ENCODE measurements at regions not wholly inside any gene's neighbourhood (a gene's known extent, or its start where the extent isn't known, plus 50 kb on each side); places are given as distances from the start of the nearest gene placed in this dataset.
A peak's percentile ranks its signal among the peaks of the same experiment; 100 is the strongest.

DNA sequence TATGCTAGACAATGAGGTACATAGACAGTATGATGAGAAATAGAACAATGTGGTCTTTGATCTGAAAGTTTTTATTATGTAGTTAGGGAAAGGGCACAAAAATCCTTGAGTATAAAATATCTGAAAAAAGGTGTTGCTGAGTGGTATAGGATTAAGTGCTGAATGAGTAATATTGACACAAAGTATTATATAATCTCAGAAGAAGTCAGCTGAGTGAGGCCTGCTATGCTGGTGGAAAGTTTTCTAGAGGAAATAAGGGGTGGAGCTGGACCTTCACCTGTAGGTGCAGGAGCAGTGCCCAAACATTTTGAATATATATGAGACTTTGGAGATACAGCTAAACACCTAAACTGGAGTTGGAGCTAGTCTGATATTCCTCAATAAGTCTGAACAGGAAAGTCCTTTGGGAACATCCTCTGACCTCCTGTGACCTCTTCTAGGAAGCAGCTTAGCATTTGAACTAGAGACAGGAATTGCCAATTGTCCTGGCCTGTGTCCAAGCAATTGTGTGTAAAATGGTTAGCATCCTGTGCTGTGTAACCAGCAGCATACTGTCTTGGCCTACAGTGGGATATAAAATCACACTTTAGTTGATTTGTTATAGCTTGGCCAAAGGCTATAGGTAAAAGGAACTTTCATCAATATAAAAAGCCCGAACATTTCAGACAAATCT, 285.3 kb downstream of the ANKRD50 start:
- WGBS, 5 donors, result 63 to 79% (median 73%) methylated on average over 1 of the region's 1 CpG
- H3K36me3 ChIP-seq, result no peaks in the 10 kb centered on the region
- TF ChIP-seq, protein P1, sequence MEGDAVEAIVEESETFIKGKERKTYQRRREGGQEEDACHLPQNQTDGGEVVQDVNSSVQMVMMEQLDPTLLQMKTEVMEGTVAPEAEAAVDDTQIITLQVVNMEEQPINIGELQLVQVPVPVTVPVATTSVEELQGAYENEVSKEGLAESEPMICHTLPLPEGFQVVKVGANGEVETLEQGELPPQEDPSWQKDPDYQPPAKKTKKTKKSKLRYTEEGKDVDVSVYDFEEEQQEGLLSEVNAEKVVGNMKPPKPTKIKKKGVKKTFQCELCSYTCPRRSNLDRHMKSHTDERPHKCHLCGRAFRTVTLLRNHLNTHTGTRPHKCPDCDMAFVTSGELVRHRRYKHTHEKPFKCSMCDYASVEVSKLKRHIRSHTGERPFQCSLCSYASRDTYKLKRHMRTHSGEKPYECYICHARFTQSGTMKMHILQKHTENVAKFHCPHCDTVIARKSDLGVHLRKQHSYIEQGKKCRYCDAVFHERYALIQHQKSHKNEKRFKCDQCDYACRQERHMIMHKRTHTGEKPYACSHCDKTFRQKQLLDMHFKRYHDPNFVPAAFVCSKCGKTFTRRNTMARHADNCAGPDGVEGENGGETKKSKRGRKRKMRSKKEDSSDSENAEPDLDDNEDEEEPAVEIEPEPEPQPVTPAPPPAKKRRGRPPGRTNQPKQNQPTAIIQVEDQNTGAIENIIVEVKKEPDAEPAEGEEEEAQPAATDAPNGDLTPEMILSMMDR (IDR thresholded peaks at IDR 0.05 in 8 of 11, conservative IDR thresholded peaks at IDR 0.05 in 3 of 11), result no peak
- TF ChIP-seq POLR2AphosphoS5 (IDR thresholded peaks at IDR 0.05), result peak in 1 of 3 donors; percentile 52
- TF ChIP-seq POLR2A (IDR thresholded peaks at IDR 0.05), result no peak
- peaks cover 0 to 22% (median 0%) of the 10 kb centered on the region in 6 donors for H3K4me1 ChIP-seq
- H3K27me3 ChIP-seq (replicated peaks in 1 of 7), result no peaks in the 10 kb centered on the region
- intact Hi-C loops (cut with DNase I; ENCODE audit: low total_unique reads), result no loop called here
- H3K9me3 ChIP-seq, result no peaks in the 10 kb centered on the region
- no peak for DNase-seq
- H3K4me3 ChIP-seq, result no peak overlapping the region
- H3K27ac ChIP-seq, result no peak overlapping the region

DNA sequence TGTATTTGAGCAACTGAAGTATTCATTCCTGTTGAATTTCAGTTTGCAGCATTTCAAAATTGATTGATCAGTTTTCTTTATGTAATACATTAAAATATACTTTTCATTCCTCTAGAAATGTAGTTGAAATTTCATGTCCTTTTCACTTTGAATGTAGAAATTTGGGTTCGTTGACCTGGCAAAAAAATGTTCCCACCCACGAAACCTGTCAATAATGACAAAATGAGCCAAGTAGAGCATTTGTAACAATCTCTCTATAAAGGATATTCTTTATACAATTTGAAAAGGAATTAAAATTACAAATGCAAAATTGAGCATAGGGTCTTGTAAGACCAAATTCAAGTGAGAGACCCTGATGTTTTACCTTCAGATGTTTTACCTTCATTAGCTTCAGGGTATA, 283.9 kb downstream of the ANKRD50 start:
- H3K27ac ChIP-seq, result no peak overlapping the region
- intact Hi-C loops (cut with DNase I; ENCODE audit: low total_unique reads), result no loop called here
- TF ChIP-seq POLR2A (IDR thresholded peaks at IDR 0.05) (no peak), POLR2AphosphoS5 (IDR thresholded peaks at IDR 0.05) (no peak)
- TF ChIP-seq, protein P1 (IDR thresholded peaks at IDR 0.05 in 8 of 11, conservative IDR thresholded peaks at IDR 0.05 in 3 of 11), result no peak
- no peaks in the 10 kb centered on the region for H3K9me3 ChIP-seq
- H3K27me3 ChIP-seq (replicated peaks in 1 of 7), result no peaks in the 10 kb centered on the region
- no peak for DNase-seq
- no peak overlapping the region for H3K4me3 ChIP-seq
- no peaks in the 10 kb centered on the region for H3K36me3 ChIP-seq
- peaks cover 0 to 22% (median 0%) of the 10 kb centered on the region in 6 donors for H3K4me1 ChIP-seq
- WGBS, 5 donors, result 76 to 95% (median 87%) methylated on average over 2 of the region's 2 CpGs

DNA sequence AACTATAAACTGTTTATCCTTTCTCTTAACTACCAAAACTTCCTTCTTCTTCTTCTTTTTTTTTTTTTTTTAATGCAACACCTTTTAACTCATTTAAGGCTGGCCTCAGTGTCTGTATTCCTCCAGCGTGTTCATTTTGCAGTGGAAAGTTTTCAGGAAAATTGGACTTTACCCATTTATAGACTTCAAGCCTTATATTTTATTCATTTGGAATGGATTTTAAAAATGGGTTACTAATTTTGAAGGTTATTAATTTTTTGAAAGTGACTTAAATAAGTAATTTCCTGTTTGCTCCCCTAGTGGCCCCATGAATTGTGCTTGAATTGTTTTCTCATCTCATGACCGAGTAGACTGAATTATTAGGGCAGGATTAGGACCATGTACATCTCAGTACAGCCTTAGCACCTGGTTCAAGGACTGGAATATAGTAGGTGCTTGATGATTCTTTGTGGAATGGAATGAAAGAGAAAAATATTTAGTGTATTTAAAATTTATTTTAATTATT, 282.7 kb downstream of the ANKRD50 start:
- 59 to 67% (median 62%) methylated on average over 2 of the region's 2 CpGs for WGBS, 5 donors
- intact Hi-C loops (cut with DNase I; ENCODE audit: low total_unique reads), result no loop called here
- Histone ChIP-seq H3K27ac (no peak overlapping the region), H3K27me3 (replicated peaks in 1 of 7) (no peaks in the 10 kb centered on the region), H3K9me3 (no peaks in the 10 kb centered on the region), H3K4me3 (no peak overlapping the region), H3K4me1 (peaks cover 0 to 22% (median 0%) of the 10 kb centered on the region in 6 donors), H3K36me3 (no peaks in the 10 kb centered on the region)
- no peak for TF ChIP-seq POLR2AphosphoS5 (IDR thresholded peaks at IDR 0.05)
- DNase-seq, result no peak

DNA sequence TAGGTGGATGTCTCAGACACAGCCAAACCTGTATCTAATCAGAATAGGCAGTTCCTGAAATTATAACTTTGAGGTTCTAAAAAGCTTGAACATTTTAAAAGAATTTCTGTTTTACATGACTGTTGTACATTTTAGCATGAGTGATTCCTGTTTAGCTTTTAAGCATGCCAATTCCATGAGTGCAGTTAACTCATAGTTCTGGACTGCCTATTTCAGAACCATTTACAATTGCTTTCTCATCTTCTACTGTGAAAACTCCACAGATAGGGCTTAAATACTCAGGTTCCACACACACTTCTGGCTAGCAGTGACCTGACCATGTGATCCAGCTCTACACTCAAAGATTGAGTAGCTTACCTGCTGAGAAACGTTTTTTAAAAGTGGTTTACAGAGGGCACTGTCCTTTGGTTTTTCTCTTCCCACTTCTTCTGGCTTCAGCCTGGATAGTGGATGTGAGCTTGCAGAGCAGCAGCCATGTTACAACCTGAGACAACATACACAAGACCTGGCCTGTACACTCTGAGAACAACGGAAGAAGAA, 280.8 kb downstream of the ANKRD50 start:
- WGBS, 5 donors, result 72 to 79% (median 76%) methylated on average over 2 of the region's 2 CpGs
- Histone ChIP-seq H3K4me1 (peaks cover 0 to 22% (median 0%) of the 10 kb centered on the region in 6 donors), H3K27me3 (replicated peaks in 1 of 7) (no peaks in the 10 kb centered on the region), H3K36me3 (no peaks in the 10 kb centered on the region), H3K9me3 (no peaks in the 10 kb centered on the region), H3K4me3 (no peak overlapping the region), H3K27ac (no peak overlapping the region)
- TF ChIP-seq POLR2A (IDR thresholded peaks at IDR 0.05), result no peak
- TF ChIP-seq, protein P1 (IDR thresholded peaks at IDR 0.05 in 8 of 11, conservative IDR thresholded peaks at IDR 0.05 in 3 of 11), result no peak
- no peak for TF ChIP-seq POLR2AphosphoS5 (IDR thresholded peaks at IDR 0.05)
- intact Hi-C loops (cut with DNase I; ENCODE audit: low total_unique reads), result no loop called here
- no peak for DNase-seq
